Activated CD8-positive, alpha-beta memory T cell treated with anti-CD3 and anti-CD28 coated beads for 24 hours (primary cell): ENCODE measurements at regions not wholly inside any gene's neighbourhood (a gene's known extent, or its start where the extent isn't known, plus 50 kb on each side); places are given as distances from the start of the nearest gene placed in this dataset.

Source experiments
- DNase-seq: peaks from one replicate; pipeline ENCODE4 v3.0.0-alpha.2; 2020

DNA sequence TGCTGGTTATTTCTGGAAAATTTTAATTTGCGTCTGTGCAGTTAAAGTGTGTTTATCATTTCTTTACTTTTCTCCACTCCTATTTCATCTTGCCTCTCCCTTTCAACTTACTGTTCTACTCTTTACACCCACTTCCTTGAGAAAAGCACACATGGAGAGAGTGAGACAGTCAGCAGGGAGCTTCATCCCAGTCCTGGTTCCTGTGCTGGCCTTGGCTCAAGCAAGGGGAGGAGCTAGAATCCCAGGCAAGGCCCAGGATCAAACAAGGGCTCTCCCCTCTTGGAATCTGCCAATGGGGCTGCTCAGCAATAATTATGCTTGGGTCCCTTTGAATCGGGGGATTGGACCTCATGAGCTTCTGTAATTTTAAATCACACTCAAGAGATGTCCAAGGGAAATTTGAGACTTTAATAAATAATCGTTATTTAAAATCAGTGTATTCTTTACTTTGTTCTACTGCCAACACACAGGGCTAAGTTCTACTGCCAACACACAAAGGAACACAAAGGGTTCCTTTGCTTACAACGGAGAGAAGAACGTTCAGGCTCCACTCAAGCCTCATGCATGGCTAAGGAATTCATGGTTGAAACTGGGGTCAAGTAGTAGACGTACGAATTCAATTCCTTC lies 439.3 kb upstream of the DAB2 start:
- no peak for DNase-seq

- DNase-seq = no peak
Observed at GRCh38 chr5:39857041-39857440, 432.3 kb upstream of the DAB2 start.

DNA sequence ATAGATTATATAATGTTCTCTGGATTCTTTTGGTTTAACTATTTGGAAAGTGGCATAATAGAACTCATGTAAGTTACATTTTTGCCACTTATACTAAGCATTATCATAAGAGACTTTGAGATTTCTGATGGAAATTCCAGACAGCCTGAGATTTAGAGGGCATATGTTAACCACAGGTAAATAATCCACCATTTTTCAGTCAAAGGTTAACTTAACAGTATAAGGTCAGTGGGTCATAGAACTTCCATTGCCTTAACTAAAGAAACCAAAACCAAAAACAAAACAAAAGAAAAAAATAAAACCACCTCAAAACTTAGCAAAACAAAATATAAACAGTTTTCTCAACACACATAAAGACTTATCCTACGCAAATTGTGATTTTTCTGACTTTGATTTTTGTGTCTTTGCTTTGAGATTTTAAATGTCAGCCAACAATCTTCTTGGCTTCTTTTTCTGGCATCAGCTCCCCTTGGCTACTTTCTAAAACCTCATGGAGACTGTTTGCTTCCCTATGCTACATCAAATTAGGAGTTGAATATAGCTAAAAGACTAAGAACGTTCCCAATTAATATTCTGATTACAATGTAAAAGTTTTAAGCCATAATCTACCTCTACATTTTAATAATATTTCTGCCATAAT lies 430.1 kb upstream of the DAB2 start:
- no peak for DNase-seq

- no peak for DNase-seq
Observed at GRCh38 chr5:39850291-39850690, 425.5 kb upstream of the DAB2 start.

DNA sequence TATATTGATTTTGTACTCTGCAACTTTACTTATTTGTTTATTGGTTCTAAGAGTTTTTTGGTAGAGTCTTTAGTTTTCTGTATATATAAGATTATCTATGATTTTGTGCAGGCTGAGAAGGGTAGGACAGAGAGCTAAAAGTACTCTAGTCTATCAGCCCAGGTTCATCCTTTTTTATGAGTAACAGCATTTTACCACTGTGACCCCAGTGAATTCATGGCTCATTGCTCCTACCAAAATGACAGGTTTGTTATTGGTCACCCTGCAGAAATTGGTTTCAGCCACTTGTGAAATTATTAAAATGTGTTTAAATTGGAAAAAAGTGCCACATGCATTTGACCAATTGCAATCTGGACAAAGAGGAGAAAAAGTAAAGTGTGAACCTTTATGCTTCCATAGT lies 421.4 kb upstream of the DAB2 start:
- DNase-seq = no peak

DNA sequence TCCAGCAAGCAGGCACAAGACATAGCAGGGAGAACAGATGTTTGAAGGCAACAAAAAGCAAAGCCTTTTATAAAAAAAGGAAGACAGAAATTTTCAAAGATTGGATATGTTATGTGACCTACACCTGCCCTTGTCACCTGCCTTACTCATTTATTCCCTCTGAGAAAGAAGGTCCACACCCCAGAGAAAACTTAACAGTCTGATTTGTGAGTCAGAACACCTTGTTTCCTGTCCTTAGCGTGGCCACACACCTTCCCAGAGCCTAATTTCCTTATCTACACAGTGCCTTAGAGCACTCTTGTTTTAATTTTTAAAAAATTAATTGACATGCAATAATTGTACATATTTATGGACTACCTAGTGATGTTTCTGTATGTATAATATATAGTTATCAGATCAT lies 419.0 kb upstream of the DAB2 start:
- no peak for DNase-seq

DNA sequence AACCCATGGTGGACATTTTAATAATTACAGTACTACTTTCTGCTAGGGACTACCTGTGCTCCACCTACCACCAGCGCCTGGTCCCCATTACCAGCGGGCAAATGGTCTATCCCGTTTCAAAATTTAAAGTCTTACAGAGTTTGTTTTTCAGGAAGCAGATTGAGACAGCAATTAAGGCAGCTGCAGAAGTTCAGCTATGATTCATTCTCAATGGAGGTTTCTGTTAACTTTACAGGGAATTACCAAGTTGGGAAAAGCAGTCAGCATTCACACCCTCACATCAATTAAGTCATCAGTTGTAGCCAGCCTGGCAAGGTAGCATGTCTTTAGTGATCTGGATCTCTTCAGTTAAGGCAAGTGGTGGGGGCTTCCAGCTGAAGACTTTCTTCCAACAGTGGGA lies 410.6 kb upstream of the DAB2 start:
- no peak for DNase-seq

- DNase-seq = no peak
Observed at GRCh38 chr5:39829441-39829840, 404.7 kb upstream of the DAB2 start.

GRCh38 chr5:39826051-39826450 lies 401.3 kb upstream of the DAB2 start:
- DNase-seq = no peak

DNA sequence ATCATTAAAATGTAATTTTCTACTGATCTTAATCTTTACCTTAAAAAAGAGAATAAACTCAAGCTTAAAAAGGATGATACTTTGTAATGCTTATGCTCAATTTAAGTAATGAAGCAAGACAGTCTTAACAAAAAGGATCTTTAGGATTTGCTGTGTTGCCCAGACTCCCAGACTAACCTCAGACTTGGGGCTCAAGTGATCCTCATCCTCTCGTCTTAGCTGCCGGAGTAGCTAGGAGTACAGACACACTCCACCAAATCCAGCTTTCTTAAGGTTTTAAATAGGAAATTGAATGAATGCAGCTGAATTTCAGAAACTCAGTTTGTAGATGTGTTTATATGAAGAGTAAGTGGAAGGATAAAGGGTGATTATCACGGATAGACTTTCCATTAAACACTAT lies 400.5 kb upstream of the DAB2 start:
- DNase-seq = no peak

GRCh38 chr5:39822020-39822419 lies 397.2 kb upstream of the DAB2 start:
- no peak for DNase-seq

DNA sequence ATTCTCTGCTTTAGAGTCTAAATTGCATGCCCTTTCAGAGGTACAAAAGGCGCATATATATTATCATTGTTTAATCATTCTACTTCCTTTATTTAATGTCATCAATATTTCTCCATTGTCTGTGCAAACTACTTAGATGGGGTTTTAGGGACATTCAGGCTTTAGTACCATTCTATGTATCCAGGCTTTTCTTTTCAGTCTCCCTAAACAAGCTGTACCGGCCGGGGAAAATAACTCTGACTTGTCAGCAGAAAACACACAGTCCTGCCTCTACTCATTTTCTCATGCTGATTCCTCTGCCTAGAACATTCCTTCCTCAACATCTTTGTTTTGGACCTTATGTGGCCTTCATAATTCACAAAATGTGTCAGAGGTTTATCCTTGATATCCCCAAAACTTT lies 392.1 kb upstream of the DAB2 start:
- DNase-seq = no peak

DNA sequence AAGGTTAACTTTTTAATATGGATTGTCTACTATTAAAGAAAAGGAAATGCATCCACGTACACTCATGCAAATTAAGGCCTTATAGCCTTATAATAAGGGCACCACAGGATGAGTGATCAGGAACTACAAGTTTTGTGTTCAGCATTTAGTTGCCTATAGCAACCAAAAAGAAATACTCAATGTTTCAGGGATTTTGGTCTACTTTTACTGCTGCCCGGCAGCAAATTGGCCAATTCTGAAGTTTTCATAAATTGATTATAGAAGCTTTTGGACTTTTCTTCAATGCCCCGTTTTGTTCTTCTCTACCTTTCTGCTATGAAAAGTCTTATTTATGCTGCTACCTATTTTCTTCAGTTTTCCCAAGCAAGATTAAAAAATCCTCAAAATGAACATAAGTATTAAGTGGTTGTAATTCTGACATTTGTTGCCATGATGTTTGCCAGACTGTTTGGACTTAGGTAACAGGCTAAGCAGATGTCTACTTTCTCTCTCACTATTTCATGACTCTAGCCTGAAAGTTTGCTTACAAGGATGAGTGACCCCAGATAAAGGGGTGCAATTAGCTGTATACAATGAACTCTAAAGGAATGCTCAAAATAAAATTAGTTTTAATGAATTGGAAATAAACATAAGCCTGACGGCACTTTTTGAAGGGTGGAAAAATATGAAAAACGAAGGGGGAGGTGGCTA lies 391.5 kb upstream of the DAB2 start:
- no peak for DNase-seq

GRCh38 chr5:39815711-39816110 lies 390.9 kb upstream of the DAB2 start:
- DNase-seq = no peak

DNA sequence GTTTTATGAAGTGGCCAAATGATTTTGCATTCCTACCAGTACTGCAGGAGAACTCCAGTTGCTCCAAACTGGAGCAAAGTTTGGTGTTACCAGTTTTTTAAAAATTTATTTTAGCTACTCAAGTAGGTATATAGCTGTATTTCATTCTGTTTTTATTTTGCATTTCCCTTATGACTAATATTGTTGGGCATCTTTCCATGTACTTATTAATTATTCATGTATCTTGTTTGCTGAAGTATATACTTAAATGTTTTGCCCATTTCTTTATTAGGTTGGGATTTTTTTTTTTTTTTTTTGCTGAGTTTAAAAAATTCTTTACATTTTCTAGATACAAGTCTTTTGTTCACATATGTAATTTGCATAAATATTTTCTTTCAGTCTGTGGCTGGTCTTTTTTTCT lies 386.6 kb upstream of the DAB2 start:
- DNase-seq = no peak

GRCh38 chr5:39808656-39809055 lies 383.9 kb upstream of the DAB2 start:
- DNase-seq = no peak

DNA sequence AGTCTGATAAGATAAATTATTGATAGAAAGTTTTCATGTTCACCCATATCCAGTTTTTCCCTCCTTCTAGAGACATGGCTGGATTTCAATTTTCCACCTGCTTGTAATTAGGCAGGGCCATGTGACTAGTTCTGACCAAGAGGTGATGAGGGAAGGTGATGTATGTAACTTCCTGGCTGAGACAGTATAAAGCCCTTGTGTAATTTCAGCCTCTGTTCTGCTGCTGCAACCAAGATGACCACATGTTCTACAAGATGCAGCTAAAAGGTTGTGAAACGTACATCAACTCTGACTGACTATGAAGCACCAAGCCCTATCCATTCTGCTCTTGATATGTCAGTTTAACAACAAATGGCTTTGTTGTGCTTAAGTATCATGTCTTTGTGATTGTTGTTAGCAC lies 376.5 kb upstream of the DAB2 start:
- no peak for DNase-seq

DNA sequence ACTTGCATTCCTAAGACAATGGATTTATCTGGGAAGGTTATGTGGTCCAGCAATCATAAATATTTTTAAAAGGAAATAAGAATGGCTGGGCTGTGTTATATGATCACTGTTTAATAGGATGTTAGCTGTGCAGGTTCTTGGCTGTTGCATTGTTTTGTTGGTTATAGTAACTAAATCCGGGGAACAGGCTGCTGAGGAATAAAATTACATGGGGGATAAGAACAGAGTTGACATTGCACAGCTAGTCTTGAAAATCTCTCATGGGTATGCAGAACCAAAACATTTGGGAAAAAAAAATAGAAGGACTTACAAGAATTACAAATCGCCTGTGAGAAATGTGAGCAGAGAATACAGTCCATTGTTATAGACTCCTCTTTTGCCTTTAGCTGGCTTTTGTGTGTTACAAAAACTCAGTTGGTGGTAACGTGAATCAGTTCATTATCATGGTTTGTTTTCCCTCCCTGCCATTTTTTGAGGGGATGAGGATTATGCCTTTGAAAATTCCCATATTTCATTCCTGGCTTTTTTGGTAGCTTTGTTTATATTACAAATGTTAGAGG lies 375.3 kb upstream of the DAB2 start:
- no peak for DNase-seq

GRCh38 chr5:39799242-39799641 lies 374.5 kb upstream of the DAB2 start:
- no peak for DNase-seq

DNA sequence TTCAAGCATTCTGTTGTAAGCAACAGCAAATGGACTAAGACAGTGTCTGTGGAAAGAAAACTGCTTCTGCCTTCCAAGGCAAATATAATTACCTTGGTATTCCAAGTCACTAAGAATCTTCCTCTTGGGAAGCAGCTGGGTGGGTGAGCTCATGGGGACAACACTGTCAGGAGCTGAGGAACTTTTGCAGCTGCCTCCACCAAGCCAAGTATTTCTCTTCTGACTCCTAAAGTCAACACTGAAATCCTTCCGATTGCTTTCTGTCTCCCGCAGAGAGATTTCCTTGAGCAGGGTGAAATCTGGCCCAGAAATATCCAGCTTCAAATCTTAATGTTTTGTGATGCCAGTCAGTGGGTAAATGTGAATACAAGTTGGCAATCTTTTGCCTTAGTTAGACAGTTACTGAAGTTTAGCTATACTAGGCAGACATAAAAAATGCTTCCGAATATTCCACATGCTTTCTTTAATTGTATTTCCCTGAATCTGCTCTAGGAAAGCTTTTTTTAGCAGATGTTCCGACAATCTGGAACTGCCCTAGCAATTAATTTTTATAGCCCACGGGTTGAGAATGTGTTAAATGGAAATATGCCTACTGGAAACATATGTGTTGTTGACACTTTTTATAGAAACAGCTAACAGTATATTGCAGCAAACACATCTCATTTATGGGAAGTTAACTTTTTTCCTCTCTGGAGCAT lies 369.9 kb upstream of the DAB2 start:
- DNase-seq = no peak

GRCh38 chr5:39785410-39785809 lies 360.6 kb upstream of the DAB2 start:
- DNase-seq = no peak

DNA sequence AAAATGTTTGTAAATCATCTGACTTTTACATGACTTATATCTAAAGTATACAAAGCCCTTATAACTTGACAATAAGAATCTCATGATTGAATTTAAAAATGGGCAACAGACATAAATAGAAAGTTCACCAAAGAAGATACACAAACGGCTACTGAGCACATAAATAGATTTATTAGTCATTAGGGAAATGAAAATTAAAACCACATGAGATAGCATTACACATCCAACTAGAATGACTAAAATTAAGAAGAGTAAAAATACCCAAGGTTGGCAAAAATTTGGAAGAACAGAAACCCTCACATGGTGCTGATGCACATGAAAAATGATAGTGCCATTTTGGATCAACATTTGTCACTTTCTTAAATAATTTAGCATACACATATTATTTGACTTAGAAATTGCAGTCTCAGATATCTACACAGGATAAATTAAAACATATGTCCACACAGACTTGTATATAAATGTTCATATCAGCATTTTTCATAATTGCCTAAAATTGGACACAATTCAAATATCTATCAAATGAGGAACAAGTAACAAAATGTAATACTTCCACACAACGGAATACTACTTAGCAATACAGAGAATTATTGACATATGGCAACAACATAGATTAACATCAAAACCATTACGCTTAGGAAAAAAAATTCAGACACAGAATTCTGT lies 359.1 kb upstream of the DAB2 start:
- no peak for DNase-seq

DNA sequence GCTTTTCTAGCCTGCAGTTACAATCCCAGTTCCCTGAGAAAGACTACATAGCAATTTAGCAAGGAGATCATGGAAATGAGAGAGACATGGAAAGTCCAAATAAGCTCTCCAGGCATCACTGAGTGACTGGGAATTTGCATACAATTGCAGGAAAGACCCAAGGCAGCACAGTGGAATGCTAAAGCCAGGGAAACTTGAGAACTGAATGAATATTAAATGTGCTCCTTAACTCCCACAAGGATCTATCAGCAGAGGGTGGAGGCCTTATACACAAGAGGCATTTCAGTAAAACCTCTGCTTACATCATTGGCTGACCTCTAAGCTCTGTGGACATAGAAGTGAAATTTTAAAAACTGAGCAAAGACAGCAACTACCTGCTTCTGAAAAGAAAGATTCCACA lies 355.6 kb upstream of the DAB2 start:
- no peak for DNase-seq
